Skin of body (tissue), 1 donor: ENCODE measurements at regions not wholly inside any gene's neighbourhood (a gene's known extent, or its start where the extent isn't known, plus 50 kb on each side); places are given as distances from the start of the nearest gene placed in this dataset.
A peak's percentile ranks its signal among the peaks of the same experiment; 100 is the strongest.

Experiments used
- DNase-seq: peaks from one replicate; lab custom pipeline; 2025; lab: John Stamatoyannopoulos, UW

- no peak for DNase-seq
Measured at GRCh38 chr21:39056636-39057035, 126.6 kb downstream of the PSMG1 start.

GRCh38 chr21:39055167-39055767, 128.0 kb downstream of the PSMG1 start:
- DNase-seq: peak; percentile 48

DNA sequence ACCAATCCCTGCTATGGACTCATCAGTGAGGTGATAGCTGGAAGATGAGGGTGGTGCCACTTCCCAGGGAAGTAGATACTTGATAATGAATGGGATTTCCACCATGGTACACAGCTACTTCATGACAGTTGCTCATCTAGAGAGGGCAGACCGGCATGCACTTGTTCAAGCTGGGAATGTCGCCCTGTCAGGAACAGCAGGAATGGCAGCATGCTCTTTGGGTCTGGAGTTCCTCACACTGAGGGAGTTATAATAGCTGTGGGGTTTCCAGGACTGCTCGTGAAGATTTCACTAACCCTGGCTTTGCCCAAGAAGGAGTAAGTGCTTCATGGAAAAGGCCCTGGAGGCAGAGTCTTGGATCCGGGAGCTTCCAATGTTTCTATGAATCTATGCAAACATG, 129.2 kb downstream of the PSMG1 start:
- DNase-seq: no peak

DNA sequence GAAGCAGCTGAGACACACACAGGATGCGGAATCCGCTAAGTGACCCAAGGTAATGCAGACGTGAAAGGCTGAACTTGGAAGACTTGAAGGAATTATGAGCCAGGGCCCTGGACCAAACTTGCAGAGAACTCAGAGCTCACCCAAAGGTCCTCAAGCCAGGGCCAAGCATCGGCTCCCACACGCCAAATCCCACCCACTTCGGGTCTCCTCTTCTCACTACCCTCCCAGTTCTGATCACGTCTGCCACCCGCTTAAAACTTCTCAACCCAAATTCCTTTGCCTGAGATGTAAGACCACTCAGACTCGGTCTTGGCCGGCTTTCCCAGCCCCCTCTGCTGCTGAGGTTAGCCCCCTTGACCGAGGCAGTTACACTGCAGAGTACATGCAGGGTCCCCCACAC, 130.1 kb downstream of the PSMG1 start:
- no peak for DNase-seq

DNA sequence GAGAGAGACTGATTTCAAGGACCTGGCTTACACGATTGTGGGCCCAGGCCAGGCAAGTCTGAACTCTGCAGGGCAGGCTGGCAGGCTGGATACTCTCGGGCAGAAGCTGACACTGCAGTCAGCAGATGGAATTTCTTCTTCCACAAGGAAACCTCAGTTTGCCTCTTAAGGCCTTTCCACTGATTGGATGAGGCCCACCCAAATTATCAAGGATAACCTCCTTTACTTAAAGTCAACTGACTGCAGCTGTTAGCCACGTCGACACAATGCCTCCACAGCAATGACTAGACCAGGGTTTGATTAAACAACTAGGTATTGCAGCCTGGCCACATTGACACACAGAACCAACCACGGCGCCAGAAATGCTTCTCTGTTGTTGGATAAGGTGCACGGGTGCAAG, 130.5 kb downstream of the PSMG1 start:
- DNase-seq: no peak

- no peak for DNase-seq
Measured at GRCh38 chr21:39051588-39051949, 131.7 kb downstream of the PSMG1 start.

GRCh38 chr21:39050841-39051587, 132.2 kb downstream of the PSMG1 start:
- DNase-seq: peak; percentile 36

- DNase-seq: no peak
Measured at GRCh38 chr21:39048574-39048973, 134.7 kb downstream of the PSMG1 start.

- DNase-seq: no peak
Measured at GRCh38 chr21:39048064-39048463, 135.2 kb downstream of the PSMG1 start.

GRCh38 chr21:39047046-39047445, 136.2 kb downstream of the PSMG1 start:
- no peak for DNase-seq

- no peak for DNase-seq
Measured at GRCh38 chr21:39046236-39046916, 136.9 kb downstream of the PSMG1 start.

- no peak for DNase-seq
Measured at GRCh38 chr21:39041816-39042215, 141.4 kb downstream of the PSMG1 start.

DNA sequence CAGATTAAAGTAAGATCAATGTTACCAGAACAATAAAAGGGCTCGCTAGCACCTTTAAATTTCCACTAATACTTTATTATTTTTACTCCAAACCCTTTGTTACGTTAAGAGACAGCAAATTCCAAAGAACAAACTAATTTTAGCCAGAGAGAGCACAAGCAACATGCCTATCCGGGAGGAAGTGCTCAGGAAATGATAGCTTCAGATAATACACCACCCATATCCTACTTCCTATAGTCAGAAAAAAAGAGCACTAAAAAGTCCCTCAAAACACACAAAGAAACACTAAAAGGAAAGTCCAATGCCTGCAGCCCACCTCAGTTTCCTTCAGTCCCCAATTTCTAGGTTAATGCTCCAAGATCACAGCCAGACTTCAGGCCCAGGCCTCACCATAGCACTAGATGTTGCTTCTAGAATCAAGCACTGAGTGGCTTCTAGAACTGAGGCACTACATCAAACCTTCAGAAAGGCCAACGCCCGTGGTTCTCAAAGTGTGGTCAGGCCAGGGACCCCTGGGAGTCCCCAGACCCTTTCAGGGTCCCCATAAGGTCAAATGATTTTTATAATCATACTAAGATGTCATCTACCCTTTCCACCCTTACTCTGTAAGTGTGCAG, 142.6 kb downstream of the PSMG1 start:
- DNase-seq: no peak

- no peak for DNase-seq
Measured at GRCh38 chr21:39037807-39038405, 145.3 kb downstream of the PSMG1 start.

GRCh38 chr21:39036581-39036980, 146.7 kb downstream of the PSMG1 start:
- no peak for DNase-seq

GRCh38 chr21:39034590-39035536, 148.4 kb downstream of the PSMG1 start:
- no peak for DNase-seq

DNA sequence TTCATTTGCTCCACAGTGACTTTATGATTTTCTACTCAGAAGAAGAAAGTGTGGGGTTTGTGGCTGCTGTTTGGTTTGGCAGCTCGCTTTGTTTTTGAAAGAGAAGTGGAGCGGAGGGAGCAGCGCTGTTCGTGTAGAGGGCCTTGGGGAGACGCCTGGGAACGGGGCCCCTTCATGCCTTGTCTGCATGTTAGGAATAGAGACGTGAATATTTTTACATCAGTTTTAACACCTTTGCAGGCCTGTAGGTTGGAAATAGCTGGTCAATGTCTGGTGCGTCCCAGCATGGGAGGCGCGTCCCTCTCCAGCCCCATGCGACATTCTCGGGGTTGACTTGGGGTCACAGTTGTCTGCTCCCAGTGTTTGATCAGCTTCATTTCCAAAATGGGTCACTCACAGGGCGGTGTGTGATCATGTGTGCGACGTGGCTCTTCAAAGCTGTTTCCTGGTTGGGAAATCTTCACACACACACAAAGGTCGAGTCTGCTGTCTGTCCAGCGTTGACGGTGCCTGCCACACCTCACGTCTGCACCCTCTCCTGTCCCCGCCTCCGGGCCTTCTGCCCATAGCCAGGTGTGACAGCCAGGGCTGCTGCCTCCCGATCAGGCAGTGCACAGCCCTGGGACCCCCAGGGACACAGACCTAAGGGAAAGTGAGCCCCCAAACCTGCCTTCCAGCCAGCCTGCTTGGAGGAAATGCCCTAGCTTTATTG, 149.2 kb downstream of the PSMG1 start:
- DNase-seq: no peak

- no peak for DNase-seq
Measured at GRCh38 chr21:39029900-39030884, 153.1 kb downstream of the PSMG1 start.
